ENCODE measurements at regions not wholly inside any gene's neighbourhood (a gene's known extent, or its start where the extent isn't known, plus 50 kb on each side); places are given as distances from the start of the nearest gene placed in this dataset.

DNA sequence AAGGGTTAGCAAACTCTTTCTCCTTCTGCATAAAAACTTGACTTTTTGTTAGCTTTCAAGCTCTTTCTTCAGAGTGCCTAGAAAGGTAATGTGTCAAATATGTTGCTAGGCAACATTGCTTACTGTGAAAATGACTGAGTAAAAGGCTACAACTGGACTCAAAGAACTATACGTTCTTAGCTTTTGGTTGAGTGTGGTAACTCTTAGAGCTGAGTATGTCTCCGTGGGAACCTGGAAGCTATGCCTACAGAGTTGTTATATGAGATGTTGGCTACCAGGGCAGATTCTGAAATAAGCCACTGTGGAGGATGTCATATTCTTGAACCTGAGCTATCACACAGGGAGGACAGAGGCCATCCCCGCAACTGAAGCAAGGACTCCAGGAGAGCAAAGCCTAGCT, 105.5 kb downstream of the ARL6IP6 start:
- DNase-seq (no peak), ATAC-seq (ENCODE audit: low read depth) (no peak)
- H3K9me3 Mint-ChIP-seq (ENCODE audit: insufficient read depth): no peaks in the 10 kb centered on the region
- Histone ChIP-seq H3K27me3 (replicated peaks in 1 of 4; ENCODE audit: control extremely low read depth in 1 of 4, control insufficient read depth in 3 of 4, insufficient read depth in 4 of 4, low read length in 3 of 4) (no peaks in the 10 kb centered on the region), H3K79me2 (ENCODE audit: control insufficient read depth, insufficient read depth, low read length) (no peaks in the 10 kb centered on the region), H3K9me3 (ENCODE audit: control extremely low read depth in 1 of 3, control insufficient read depth in 2 of 3, insufficient read depth in 1 of 3, low read length in 2 of 3) (no peaks in the 10 kb centered on the region), H3K4me1 (ENCODE audit: control insufficient read depth in 2 of 2, insufficient read depth in 2 of 2, low read length in 2 of 2) (no peaks in the 10 kb centered on the region), H3K9ac (ENCODE audit: low read length) (no peak overlapping the region), H3K36me3 (replicated peaks in 1 of 2; ENCODE audit: control extremely low read depth in 1 of 2, control insufficient read depth in 1 of 2, extremely low read depth in 1 of 2, insufficient read depth in 2 of 2, low read length in 1 of 2) (no peaks in the 10 kb centered on the region), H2AFZ (ENCODE audit: insufficient read depth, low read depth, low read length, poor library complexity, severe bottlenecking) (no peak overlapping the region), H4K20me1 (ENCODE audit: control insufficient read depth, insufficient read depth, low read length, poor library complexity, severe bottlenecking) (no peaks in the 10 kb centered on the region), H3K4me3 (ENCODE audit: control extremely low read depth in 1 of 5, extremely low read depth in 1 of 5, insufficient read depth in 1 of 5, low read depth in 2 of 5, low read length in 4 of 5) (no peak overlapping the region), H3K4me2 (replicated peaks; ENCODE audit: low read depth, low read length, poor library complexity, severe bottlenecking) (no peak overlapping the region), H3K27ac (ENCODE audit: low read length in 2 of 2) (no peak overlapping the region)
- WGBS (ENCODE audit: insufficient coverage): 88% methylated on average over 3 of the region's 3 CpGs
- no peak overlapping the region for H3K4me3 Mint-ChIP-seq
- POLR2A ChIA-PET: no interaction called here
- CTCF ChIA-PET: interaction anchor here (0.9 kb wide), 1 partner anchor 12 kb away, joined by 3 read pairs; no protein-coding TSS in a partner anchor
- no peak overlapping the region for H3K27ac Mint-ChIP-seq
- no peaks in the 10 kb centered on the region for H3K4me1 Mint-ChIP-seq
- TF ChIP-seq, protein P1, sequence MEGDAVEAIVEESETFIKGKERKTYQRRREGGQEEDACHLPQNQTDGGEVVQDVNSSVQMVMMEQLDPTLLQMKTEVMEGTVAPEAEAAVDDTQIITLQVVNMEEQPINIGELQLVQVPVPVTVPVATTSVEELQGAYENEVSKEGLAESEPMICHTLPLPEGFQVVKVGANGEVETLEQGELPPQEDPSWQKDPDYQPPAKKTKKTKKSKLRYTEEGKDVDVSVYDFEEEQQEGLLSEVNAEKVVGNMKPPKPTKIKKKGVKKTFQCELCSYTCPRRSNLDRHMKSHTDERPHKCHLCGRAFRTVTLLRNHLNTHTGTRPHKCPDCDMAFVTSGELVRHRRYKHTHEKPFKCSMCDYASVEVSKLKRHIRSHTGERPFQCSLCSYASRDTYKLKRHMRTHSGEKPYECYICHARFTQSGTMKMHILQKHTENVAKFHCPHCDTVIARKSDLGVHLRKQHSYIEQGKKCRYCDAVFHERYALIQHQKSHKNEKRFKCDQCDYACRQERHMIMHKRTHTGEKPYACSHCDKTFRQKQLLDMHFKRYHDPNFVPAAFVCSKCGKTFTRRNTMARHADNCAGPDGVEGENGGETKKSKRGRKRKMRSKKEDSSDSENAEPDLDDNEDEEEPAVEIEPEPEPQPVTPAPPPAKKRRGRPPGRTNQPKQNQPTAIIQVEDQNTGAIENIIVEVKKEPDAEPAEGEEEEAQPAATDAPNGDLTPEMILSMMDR (IDR thresholded peaks at IDR 0.05): no peak
- no peak for TF ChIP-seq EZH2 (IDR thresholded peaks at IDR 0.05; ENCODE audit: borderline replicate concordance, insufficient read depth, low read depth, low read length, poor library complexity, severe bottlenecking)
- peaks cover 2% of the 10 kb centered on the region for H3K27me3 Mint-ChIP-seq
- intact Hi-C loops (cut with micrococcal nuclease): no loop called here

DNA sequence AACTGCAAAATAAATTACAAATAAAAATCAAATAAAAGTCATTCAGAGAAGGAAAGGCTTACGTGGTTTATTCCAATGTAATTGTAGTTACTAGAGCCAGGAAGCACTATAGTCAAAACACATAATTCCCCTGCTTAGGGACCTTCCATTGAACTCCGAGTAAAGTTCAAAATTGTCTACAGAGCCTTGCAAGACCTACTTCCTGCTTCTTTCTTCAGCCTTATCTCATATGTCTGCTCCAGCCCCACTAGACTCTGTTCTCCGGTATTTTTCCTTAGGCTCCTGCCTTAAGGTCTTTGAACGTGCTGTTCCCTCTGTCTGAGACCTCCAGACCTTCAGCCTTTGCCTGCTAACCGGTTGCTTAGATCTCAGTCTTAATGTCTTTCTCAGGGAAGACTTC, 104.3 kb downstream of the ARL6IP6 start:
- DNase-seq: no peak
- Histone ChIP-seq H3K27me3 (replicated peaks in 1 of 4; ENCODE audit: control extremely low read depth in 1 of 4, control insufficient read depth in 3 of 4, insufficient read depth in 4 of 4, low read length in 3 of 4) (no peaks in the 10 kb centered on the region), H3K27ac (ENCODE audit: low read length in 2 of 2) (no peak overlapping the region), H3K79me2 (ENCODE audit: control insufficient read depth, insufficient read depth, low read length) (no peaks in the 10 kb centered on the region), H3K9ac (ENCODE audit: low read length) (no peak overlapping the region), H3K4me2 (replicated peaks; ENCODE audit: low read depth, low read length, poor library complexity, severe bottlenecking) (no peak overlapping the region), H3K4me1 (ENCODE audit: control insufficient read depth in 2 of 2, insufficient read depth in 2 of 2, low read length in 2 of 2) (no peaks in the 10 kb centered on the region), H2AFZ (ENCODE audit: insufficient read depth, low read depth, low read length, poor library complexity, severe bottlenecking) (no peak overlapping the region), H3K4me3 (ENCODE audit: control extremely low read depth in 1 of 5, extremely low read depth in 1 of 5, insufficient read depth in 1 of 5, low read depth in 2 of 5, low read length in 4 of 5) (no peak overlapping the region), H3K9me3 (ENCODE audit: control extremely low read depth in 1 of 3, control insufficient read depth in 2 of 3, insufficient read depth in 1 of 3, low read length in 2 of 3) (no peaks in the 10 kb centered on the region), H4K20me1 (ENCODE audit: control insufficient read depth, insufficient read depth, low read length, poor library complexity, severe bottlenecking) (no peaks in the 10 kb centered on the region), H3K36me3 (replicated peaks in 1 of 2; ENCODE audit: control extremely low read depth in 1 of 2, control insufficient read depth in 1 of 2, extremely low read depth in 1 of 2, insufficient read depth in 2 of 2, low read length in 1 of 2) (no peaks in the 10 kb centered on the region)
- Mint-ChIP-seq H3K4me1 (no peaks in the 10 kb centered on the region), H3K4me3 (no peak overlapping the region), H3K27me3 (peaks cover 2% of the 10 kb centered on the region), H3K9me3 (ENCODE audit: insufficient read depth) (no peaks in the 10 kb centered on the region), H3K27ac (no peak overlapping the region)
- ChIA-PET POLR2A (no interaction called here), CTCF (no interaction called here)
- intact Hi-C loops (cut with micrococcal nuclease): no loop called here
- no peak for ATAC-seq (ENCODE audit: low read depth)
- TF ChIP-seq, protein P1 (IDR thresholded peaks at IDR 0.05): no peak
- TF ChIP-seq EZH2 (IDR thresholded peaks at IDR 0.05; ENCODE audit: borderline replicate concordance, insufficient read depth, low read depth, low read length, poor library complexity, severe bottlenecking): no peak
- WGBS (ENCODE audit: insufficient coverage): 30% methylated on average over 3 of the region's 5 CpGs
